ENCODE measurements at regions not wholly inside any gene's neighbourhood (a gene's known extent, or its start where the extent isn't known, plus 50 kb on each side); places are given as distances from the start of the nearest gene placed in this dataset.

DNA sequence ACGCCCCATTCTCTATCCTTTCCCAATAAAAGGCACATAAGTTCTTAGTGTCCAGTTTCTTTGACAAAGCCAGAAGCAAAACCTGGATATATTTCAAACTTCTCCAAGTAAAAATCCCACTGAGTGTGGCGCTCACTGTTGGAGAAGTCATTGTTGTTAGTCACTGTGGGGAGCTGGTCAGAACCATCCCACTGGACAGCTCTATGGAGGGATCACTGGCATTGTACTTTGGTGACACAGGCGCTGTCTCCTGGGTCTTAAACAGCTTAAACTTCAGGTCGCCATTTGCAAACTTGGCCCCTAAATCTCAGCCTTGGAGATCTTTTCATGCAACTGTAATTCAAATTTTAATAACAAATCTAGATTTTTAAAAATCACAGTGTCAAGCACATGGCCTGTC, 111.5 kb upstream of the SLC24A3 start:
- TF ChIP-seq, protein P1, sequence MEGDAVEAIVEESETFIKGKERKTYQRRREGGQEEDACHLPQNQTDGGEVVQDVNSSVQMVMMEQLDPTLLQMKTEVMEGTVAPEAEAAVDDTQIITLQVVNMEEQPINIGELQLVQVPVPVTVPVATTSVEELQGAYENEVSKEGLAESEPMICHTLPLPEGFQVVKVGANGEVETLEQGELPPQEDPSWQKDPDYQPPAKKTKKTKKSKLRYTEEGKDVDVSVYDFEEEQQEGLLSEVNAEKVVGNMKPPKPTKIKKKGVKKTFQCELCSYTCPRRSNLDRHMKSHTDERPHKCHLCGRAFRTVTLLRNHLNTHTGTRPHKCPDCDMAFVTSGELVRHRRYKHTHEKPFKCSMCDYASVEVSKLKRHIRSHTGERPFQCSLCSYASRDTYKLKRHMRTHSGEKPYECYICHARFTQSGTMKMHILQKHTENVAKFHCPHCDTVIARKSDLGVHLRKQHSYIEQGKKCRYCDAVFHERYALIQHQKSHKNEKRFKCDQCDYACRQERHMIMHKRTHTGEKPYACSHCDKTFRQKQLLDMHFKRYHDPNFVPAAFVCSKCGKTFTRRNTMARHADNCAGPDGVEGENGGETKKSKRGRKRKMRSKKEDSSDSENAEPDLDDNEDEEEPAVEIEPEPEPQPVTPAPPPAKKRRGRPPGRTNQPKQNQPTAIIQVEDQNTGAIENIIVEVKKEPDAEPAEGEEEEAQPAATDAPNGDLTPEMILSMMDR (IDR thresholded peaks at IDR 0.05), result no peak
- no peak for TF ChIP-seq POLR2A (IDR thresholded peaks at IDR 0.05)
